ENCODE measurements at regions not wholly inside any gene's neighbourhood (a gene's known extent, or its start where the extent isn't known, plus 50 kb on each side); places are given as distances from the start of the nearest gene placed in this dataset.

GRCh38 chr3:153045150-153045549 lies 116.9 kb upstream of the RAP2B start:
- no peak for TF ChIP-seq CTCF (IDR thresholded peaks at IDR 0.05)

GRCh38 chr3:153050978-153051377 lies 111.0 kb upstream of the RAP2B start:
- no peak for TF ChIP-seq CTCF (IDR thresholded peaks at IDR 0.05)

GRCh38 chr3:153051427-153052095 lies 110.5 kb upstream of the RAP2B start:
- no peak for TF ChIP-seq CTCF (IDR thresholded peaks at IDR 0.05)

GRCh38 chr3:153052096-153052460 lies 109.9 kb upstream of the RAP2B start:
- TF ChIP-seq CTCF (IDR thresholded peaks at IDR 0.05): no peak

- no peak for TF ChIP-seq CTCF (IDR thresholded peaks at IDR 0.05)
Observed at GRCh38 chr3:153055217-153055616, 106.8 kb upstream of the RAP2B start.

GRCh38 chr3:153055779-153056178 lies 106.2 kb upstream of the RAP2B start:
- TF ChIP-seq CTCF (IDR thresholded peaks at IDR 0.05): no peak

GRCh38 chr3:153060346-153060745 lies 101.7 kb upstream of the RAP2B start:
- TF ChIP-seq CTCF (IDR thresholded peaks at IDR 0.05): no peak
